ENCODE measurements at regions not wholly inside any gene's neighbourhood (a gene's known extent, or its start where the extent isn't known, plus 50 kb on each side); places are given as distances from the start of the nearest gene placed in this dataset.

GRCh38 chr1:219539645-219540254 is 73.2 kb downstream of the ZC3H11B start:
- TF ChIP-seq CTCF (IDR thresholded peaks at IDR 0.05; ENCODE audit: low read depth, low read length, missing control alignments): no peak
- no peak overlapping the region for H3K4me3 ChIP-seq (replicated peaks; ENCODE audit: low read depth, low read length)
- DNase-seq (ENCODE audit: extremely low read depth, low read depth): no peak

GRCh38 chr1:219538886-219539285 is 74.0 kb downstream of the ZC3H11B start:
- no peak overlapping the region for H3K4me3 ChIP-seq (replicated peaks; ENCODE audit: low read depth, low read length)
- TF ChIP-seq CTCF (IDR thresholded peaks at IDR 0.05; ENCODE audit: low read depth, low read length, missing control alignments): no peak
- no peak for DNase-seq (ENCODE audit: extremely low read depth, low read depth)

- no peak for DNase-seq (ENCODE audit: extremely low read depth, low read depth)
- H3K4me3 ChIP-seq (replicated peaks; ENCODE audit: low read depth, low read length): no peak overlapping the region
- no peak for TF ChIP-seq CTCF (IDR thresholded peaks at IDR 0.05; ENCODE audit: low read depth, low read length, missing control alignments)
Observed at GRCh38 chr1:219537223-219537631, 75.7 kb downstream of the ZC3H11B start.

- no peak for TF ChIP-seq CTCF (IDR thresholded peaks at IDR 0.05; ENCODE audit: low read depth, low read length, missing control alignments)
- DNase-seq (ENCODE audit: extremely low read depth, low read depth): no peak
- no peak overlapping the region for H3K4me3 ChIP-seq (replicated peaks; ENCODE audit: low read depth, low read length)
Observed at GRCh38 chr1:219536038-219536437, 76.9 kb downstream of the ZC3H11B start.

- DNase-seq (ENCODE audit: extremely low read depth, low read depth): no peak
- no peak for TF ChIP-seq CTCF (IDR thresholded peaks at IDR 0.05; ENCODE audit: low read depth, low read length, missing control alignments)
Observed at GRCh38 chr1:219534991-219535390, 77.9 kb downstream of the ZC3H11B start.

GRCh38 chr1:219533280-219533679 is 79.6 kb downstream of the ZC3H11B start:
- no peak for DNase-seq (ENCODE audit: extremely low read depth, low read depth)
- H3K4me3 ChIP-seq (replicated peaks; ENCODE audit: low read depth, low read length): no peak overlapping the region
- TF ChIP-seq CTCF (IDR thresholded peaks at IDR 0.05; ENCODE audit: low read depth, low read length, missing control alignments): no peak

More at GRCh38 chr1:219534991-219535390, 77.9 kb downstream of the ZC3H11B start:
- no peak overlapping the region for H3K4me3 ChIP-seq (replicated peaks; ENCODE audit: low read depth, low read length)

GRCh38 chr1:219529116-219529515 is 83.8 kb downstream of the ZC3H11B start:
- TF ChIP-seq CTCF (IDR thresholded peaks at IDR 0.05; ENCODE audit: low read depth, low read length, missing control alignments): no peak
- peak; percentile 14 for DNase-seq (ENCODE audit: extremely low read depth, low read depth)
- H3K4me3 ChIP-seq (replicated peaks; ENCODE audit: low read depth, low read length): no peak overlapping the region
